ENCODE measurements at regions not wholly inside any gene's neighbourhood (a gene's known extent, or its start where the extent isn't known, plus 50 kb on each side); places are given as distances from the start of the nearest gene placed in this dataset.

- ChIA-PET CTCF (no interaction called here), POLR2A (interaction anchor here (0.6 kb wide), 1 partner anchor 33 kb away, joined by 4 read pairs; no protein-coding TSS in a partner anchor)
- H3K36me3 ChIP-seq (ENCODE audit: control insufficient read depth, insufficient read depth, low read length), result no peaks in the 10 kb centered on the region
- intact Hi-C loops (cut with micrococcal nuclease; ENCODE audit: unreplicated experiment), result loop anchor here (10.0 kb wide), 1 partner anchor 205 kb away; the partner anchor contains the start of gene RUNX1
- TF ChIP-seq TCF7L2 (IDR thresholded peaks at IDR 0.05; ENCODE audit: low read depth, low read length) (no peak), POLR2AphosphoS5 (IDR thresholded peaks at IDR 0.05; ENCODE audit: low read depth, low read length) (no peak), CTCF (IDR thresholded peaks at IDR 0.05) (no peak), SIN3A (IDR thresholded peaks at IDR 0.05; ENCODE audit: borderline replicate concordance, insufficient read depth, low read depth, low read length) (no peak), REST (IDR thresholded peaks at IDR 0.05; ENCODE audit: insufficient read depth in 1 of 2, low read depth in 2 of 2, low read length in 1 of 2) (no peak)
- no TSS peak for BruUV-seq (replicated peaks)
- ATAC-seq (no peak), DNase-seq (ENCODE audit: low read depth, low spot score) (no peak)
- no peak overlapping the region for H3K27ac ChIP-seq (ENCODE audit: low read length)
- no peaks in the 10 kb centered on the region for H3K27me3 ChIP-seq (ENCODE audit: control insufficient read depth, insufficient read depth, low read length)
- in situ Hi-C loops (cut with HindIII; ENCODE audit: low pct_unique_long_range_greater_than_20kb, low sequenced_read_pairs), result no loop called here
- H3K9me3 ChIP-seq (ENCODE audit: control insufficient read depth, insufficient read depth, low read depth, low read length), result no peaks in the 10 kb centered on the region
- no peaks in the 10 kb centered on the region for H3K4me1 ChIP-seq (ENCODE audit: control insufficient read depth, insufficient read depth, low read length)
- no peak overlapping the region for H3K4me3 ChIP-seq (ENCODE audit: low read depth in 2 of 2, low read length in 2 of 2)
These were observed 200.5 kb upstream of the RUNX1 start for GRCh38 chr21:35249636-35250035.

GRCh38 chr21:35245879-35246278, 196.8 kb upstream of the RUNX1 start:
- intact Hi-C loops (cut with micrococcal nuclease; ENCODE audit: unreplicated experiment), result no loop called here
- BruUV-seq (replicated peaks), result no TSS peak
- CTCF ChIA-PET, result no interaction called here
- no peak for TF ChIP-seq TCF7L2 (IDR thresholded peaks at IDR 0.05; ENCODE audit: low read depth, low read length)
- no peak for TF ChIP-seq POLR2AphosphoS5 (IDR thresholded peaks at IDR 0.05; ENCODE audit: low read depth, low read length)
- no peak for TF ChIP-seq SIN3A (IDR thresholded peaks at IDR 0.05; ENCODE audit: borderline replicate concordance, insufficient read depth, low read depth, low read length)
- TF ChIP-seq REST (IDR thresholded peaks at IDR 0.05; ENCODE audit: insufficient read depth in 1 of 2, low read depth in 2 of 2, low read length in 1 of 2), result no peak
- TF ChIP-seq CTCF (IDR thresholded peaks at IDR 0.05), result no peak
- H3K27ac ChIP-seq (ENCODE audit: low read length), result no peak overlapping the region
- DNase-seq (ENCODE audit: low read depth, low spot score) (no peak), ATAC-seq (no peak)
- no peaks in the 10 kb centered on the region for H3K4me1 ChIP-seq (ENCODE audit: control insufficient read depth, insufficient read depth, low read length)
- in situ Hi-C loops (cut with HindIII; ENCODE audit: low pct_unique_long_range_greater_than_20kb, low sequenced_read_pairs), result no loop called here
- no peaks in the 10 kb centered on the region for H3K36me3 ChIP-seq (ENCODE audit: control insufficient read depth, insufficient read depth, low read length)
- POLR2A ChIA-PET, result no interaction called here
- no peak overlapping the region for H3K4me3 ChIP-seq (ENCODE audit: low read depth in 2 of 2, low read length in 2 of 2)
- no peaks in the 10 kb centered on the region for H3K27me3 ChIP-seq (ENCODE audit: control insufficient read depth, insufficient read depth, low read length)
- H3K9me3 ChIP-seq (ENCODE audit: control insufficient read depth, insufficient read depth, low read depth, low read length), result no peaks in the 10 kb centered on the region
